Superior temporal gyrus (tissue), 1 donor: ENCODE measurements at regions not wholly inside any gene's neighbourhood (a gene's known extent, or its start where the extent isn't known, plus 50 kb on each side); places are given as distances from the start of the nearest gene placed in this dataset.

Experiments
- DNase-seq: peaks from one replicate; pipeline ENCODE4 v3.0.0-alpha.2; 2016; ENCODE audit errors: extremely low spot score

DNA sequence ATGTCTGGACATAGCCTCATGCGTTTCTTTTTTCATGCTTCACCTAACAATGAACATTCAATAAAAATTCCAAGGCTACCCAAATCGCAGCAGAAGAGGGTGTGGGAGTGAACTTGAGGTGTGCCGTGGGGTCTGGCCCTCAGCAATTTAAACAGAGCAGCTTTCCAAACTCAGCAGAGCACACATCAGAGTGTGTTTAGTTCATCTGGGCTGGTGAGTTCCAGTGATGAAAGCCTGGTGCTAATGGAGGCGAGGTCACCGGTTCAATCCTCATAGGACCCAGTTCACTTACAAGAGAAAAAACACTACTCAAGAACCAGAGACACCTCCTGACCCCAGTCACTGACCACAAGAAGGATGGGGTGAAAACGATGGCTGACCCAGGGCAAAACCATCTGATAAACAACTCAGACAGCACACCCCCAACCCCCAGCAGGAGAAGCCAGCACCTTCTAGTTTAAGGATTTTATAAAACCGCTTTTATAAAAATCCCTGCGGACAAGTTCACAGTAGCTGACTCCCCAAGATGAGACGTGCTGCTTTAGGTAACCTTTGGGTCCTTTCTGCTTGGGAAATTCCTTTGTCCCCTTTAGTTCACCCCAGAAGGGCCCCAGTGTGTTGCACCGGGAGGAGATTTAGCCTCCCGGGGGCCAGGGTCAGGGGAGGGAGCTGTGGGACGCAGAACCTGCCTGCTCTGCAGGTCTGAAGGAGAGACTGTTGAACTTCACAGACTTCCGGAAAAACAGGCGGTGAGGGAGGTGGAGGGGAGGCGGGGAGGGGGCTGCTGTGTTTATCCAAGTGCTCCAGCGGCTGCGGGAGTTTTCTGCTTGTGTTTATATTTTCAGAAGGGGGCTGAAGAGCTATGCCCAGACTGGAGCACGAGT is 152.7 kb upstream of the SOX11 start:
- no peak for DNase-seq

- DNase-seq = no peak
These were observed 151.3 kb upstream of the SOX11 start for GRCh38 chr2:5540856-5541255.

DNA sequence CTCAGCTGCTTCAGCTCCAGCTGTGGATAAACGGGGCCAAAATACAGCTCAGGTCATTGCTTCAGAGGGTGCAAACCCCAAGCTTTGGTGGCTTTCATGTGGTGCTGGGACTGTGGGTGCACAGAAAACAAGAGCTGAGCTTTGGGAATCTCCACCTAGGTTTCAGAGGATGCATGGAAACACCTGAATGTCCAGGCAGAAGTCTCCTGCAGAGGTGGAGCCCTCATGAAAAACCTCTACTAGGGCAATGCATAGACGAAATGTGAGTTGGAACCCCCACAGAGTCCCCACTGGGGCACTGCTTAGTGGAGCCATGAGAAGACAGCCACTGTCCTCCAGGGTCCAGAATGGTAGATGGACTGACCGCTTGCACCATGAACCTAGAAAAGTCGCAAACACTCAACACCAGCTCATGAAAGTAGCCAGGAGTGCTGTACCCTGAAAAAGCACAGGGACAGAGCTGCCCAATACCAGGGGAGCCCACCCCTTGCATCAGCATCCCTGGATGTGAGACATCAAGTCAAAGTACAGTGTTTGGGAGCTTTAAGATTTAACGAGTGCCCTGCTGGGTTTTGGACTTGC is 147.9 kb upstream of the SOX11 start:
- no peak for DNase-seq

GRCh38 chr2:5546181-5546580 is 146.0 kb upstream of the SOX11 start:
- DNase-seq = no peak

DNA sequence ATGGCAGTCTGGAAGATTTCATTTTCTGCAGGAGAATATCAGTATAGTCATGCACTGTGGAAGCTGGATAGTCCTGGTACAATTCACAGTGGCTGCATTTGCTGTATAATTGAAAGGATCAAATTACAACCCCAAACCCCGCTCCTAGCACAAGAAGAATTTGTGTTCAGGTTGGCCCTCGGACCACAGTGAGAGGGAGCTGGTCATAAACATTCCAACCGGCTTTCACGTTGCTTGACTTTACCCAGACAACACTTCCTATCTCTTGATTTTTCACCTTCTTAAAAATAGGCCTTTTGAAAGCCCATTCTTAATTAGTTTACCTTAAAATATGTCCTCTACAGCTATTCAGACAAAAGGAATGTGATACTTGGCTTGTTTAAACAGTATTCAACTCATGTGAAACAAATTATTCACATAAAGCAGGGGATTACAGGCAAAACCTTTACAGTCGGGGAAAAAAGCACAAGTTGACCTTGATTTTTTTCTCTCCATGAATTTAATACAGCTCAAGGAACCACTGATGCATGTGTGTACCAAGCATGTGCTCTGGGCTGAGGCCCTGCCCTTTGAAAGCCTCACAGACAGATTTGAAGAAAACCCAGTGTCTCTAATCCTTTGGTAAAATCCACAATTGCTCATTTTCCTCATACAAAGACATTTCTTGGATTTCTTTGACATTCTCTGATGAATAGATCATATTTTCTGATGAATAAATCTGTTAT is 143.0 kb upstream of the SOX11 start:
- DNase-seq = no peak

GRCh38 chr2:5549771-5550170 is 142.4 kb upstream of the SOX11 start:
- no peak for DNase-seq

DNA sequence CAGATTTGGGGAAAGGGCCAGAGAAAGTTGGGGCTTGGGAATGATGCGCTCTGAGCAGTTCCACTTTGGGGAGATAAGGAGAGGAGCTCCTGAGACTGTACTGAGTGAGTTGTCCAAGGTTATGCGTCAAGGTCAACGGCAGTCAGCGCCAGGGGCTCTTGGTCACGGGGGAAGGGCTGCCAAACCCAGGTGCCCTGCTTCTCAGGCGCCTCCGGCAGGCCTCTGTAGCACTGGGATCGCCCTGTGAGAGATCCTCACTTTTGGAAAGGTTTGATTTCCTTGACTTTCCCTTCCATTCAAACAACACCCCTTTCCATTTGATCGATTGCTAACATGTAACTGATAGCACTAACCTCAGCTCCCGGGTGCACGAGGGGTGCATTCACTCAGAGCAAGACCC is 136.5 kb upstream of the SOX11 start:
- DNase-seq = no peak

- DNase-seq = no peak
These were observed 131.2 kb upstream of the SOX11 start for GRCh38 chr2:5561006-5561405.

DNA sequence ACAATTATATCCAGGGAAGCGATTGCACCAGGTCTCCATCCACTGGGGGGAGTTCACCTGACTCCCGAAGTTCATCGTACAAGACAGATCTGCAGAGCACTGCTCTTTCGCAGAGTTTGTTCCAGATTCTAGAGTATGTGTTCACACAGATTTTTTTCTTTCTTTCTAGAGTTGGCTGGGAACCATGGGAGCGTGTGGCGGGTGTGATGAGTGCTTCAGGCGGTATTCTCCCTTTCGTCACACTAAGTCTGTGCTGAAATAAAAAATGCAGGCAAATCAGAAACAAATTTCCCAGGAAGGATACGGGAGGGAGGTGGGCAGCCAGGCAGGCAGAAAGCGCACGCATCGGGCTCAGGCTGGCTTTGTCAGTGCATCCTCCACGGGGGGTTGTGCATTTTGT is 129.8 kb upstream of the SOX11 start:
- DNase-seq = no peak

DNA sequence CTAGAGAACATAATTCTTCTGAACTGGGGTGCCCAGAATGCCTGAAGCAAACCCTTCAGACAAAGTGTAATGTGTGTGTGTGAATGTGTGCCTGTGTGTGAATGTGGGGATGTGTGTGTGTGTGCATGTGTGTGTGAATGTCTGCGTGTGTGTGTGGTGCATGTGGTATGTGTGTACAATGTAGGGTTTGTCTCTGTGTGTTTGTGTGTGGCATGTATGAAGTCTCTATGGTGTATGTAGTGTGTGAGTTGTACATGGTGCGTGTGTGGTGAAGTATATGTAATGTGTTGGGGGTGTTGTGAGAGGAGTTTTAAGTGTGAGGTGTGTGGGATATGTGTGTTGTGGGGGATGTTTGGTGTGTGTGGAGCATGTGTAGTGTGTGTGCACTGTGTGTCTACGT is 129.3 kb upstream of the SOX11 start:
- DNase-seq = no peak

- DNase-seq = no peak
These were observed 128.8 kb upstream of the SOX11 start for GRCh38 chr2:5563411-5563810.

GRCh38 chr2:5569256-5569655 is 122.9 kb upstream of the SOX11 start:
- DNase-seq = no peak

DNA sequence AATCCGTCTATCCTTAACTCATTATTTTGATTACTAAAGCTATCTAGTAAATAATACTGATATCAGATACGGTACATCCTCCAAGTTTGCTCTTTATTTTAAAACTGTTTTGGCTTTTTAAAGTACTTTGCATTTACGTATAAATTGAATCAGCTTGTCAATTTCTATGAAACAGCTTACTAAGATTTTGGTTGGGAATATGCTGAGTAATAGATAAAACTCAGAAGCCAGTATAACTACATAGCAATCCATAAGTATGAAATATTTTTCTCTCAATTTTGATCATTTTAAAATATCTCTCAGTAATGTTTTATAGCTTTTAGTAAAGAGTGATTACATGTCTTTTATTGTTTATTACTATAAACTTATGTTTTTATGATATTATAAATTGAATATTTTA is 116.2 kb upstream of the SOX11 start:
- DNase-seq = no peak

- no peak for DNase-seq
These were observed 104.4 kb upstream of the SOX11 start for GRCh38 chr2:5587766-5588165.

DNA sequence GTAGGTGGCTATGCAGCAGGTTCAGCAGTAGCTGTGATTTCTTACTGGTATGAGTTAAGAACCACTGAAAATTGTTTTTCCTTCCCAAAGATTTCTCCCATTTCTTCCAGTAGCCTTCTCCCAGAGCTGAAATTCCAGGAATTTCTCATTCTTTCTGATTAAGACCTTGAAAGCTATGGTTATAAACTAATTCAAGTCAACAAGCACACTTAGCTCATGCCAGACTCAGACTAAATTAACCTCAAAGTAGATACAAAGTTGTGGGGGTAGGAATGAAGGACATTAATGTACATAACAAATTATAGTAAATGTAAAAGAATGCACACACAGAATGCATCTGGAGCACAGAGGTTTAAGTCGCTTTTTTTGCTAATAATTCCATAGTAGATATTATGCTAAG is 103.6 kb upstream of the SOX11 start:
- no peak for DNase-seq

GRCh38 chr2:5589183-5589582 is 103.0 kb upstream of the SOX11 start:
- no peak for DNase-seq

- DNase-seq = no peak
These were observed 101.3 kb upstream of the SOX11 start for GRCh38 chr2:5590886-5591285.

DNA sequence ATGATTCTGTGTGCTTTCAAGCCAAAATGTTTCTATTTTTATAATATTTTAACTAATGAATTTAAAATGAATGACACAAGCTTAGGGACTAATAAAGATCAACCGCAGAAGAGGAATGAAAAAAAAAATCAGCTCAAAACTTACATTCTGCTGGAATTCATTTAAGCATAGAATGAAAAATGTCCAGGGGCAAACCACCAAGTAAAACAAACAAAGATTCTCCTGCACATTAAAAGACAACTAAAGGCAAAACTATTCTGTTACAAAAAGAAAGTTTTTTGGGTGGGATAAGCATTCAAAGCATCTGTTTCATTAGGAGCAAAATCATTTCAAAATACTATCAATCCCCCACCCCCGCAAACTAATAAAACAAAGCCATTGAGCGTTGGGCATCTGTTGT is 99.3 kb upstream of the SOX11 start:
- no peak for DNase-seq

GRCh38 chr2:5594249-5594695 is 97.9 kb upstream of the SOX11 start:
- no peak for DNase-seq

- no peak for DNase-seq
These were observed 95.3 kb upstream of the SOX11 start for GRCh38 chr2:5596868-5597267.

DNA sequence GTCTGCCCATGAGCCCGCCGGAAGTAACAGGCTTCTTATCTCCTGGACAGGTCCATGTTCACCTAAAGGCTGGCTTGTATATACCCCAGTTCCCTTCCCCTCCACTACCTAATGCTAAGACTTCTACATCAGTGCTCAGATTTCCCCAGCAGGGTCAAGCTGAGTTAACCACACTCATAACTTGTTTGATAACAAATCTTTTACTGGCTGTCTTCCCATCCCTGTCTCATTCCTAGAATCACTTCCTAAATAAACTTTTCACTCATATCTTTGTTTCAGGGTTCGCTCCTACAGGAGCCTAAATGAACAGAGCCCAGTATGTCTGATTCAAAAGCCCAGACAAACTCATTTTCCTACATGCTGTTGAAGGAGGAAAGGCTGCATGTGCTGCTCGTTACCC is 94.0 kb upstream of the SOX11 start:
- no peak for DNase-seq

DNA sequence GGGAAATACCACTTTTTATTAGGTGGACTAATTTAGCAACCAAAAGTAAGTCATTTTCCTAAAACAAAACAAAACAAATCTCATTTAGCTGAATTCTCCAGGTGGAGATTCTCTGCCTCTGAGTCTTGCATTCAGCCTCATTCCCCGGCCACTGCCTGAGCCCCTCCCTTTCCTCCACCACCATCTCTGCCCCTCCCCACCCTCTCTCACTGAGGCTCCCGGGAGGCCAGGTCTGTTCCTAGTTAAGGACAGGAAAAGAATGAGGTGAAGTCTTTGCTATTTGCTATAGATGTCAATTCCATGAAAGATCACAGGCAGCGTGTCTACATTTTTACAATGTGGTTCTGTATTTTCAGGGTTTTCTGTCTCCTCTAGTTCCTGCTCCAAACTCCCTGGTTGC is 83.0 kb upstream of the SOX11 start:
- no peak for DNase-seq

DNA sequence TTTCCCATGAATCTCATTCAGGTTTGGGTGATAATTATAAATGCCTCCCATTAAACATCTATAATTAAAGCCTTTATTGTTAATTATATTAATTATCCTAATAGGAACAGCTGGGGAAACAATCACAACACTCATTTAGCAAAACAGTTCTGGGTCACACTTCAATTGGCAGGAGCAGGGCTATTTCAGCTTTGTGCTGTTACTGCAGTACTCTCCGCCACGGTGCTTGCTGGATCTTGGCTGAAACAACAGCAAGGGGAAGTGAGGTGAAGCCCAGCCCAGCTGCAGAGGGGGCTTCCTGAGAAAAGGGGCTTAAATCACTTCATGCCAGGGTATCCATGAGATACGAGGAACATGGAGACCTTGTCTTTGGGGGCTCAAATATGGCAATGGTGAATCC is 79.5 kb upstream of the SOX11 start:
- DNase-seq = no peak
